GM21737 (cell line): ENCODE measurements at regions not wholly inside any gene's neighbourhood (a gene's known extent, or its start where the extent isn't known, plus 50 kb on each side); places are given as distances from the start of the nearest gene placed in this dataset.
"Not testable (repeated sequence)": the region's sequence is repeated elsewhere in the genome, so short reads cannot be mapped to it uniquely, and the experiment has no call there.

Experiments used
- ATAC-seq: cut with Tn5 transposase; IDR thresholded peaks from one replicate; pipeline ENCODE4 v1.9.1; 2021; ENCODE audit warnings: mild to moderate bottlenecking, moderate library complexity; ENCODE audit not compliant: unreplicated experiment

GRCh38 chr18:78807668-78808067, 171.9 kb upstream of the SALL3 start:
- no peak for ATAC-seq

DNA sequence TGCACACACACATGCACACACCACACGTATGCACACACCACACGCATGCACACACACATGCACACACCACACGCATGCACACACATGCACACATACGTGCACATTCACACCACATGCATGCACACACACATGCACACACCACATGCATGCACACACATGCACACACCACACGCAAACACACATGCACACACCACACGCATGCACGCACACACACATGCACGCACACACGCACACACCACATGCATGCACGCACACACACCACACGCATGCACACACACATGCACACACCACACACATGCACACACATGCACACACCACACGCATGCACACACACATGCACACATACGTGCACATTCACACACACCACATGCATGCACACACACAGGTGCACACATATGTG, 169.8 kb upstream of the SALL3 start:
- no peak for ATAC-seq

- ATAC-seq: no peak
These were observed 168.9 kb upstream of the SALL3 start for GRCh38 chr18:78810706-78811105.

DNA sequence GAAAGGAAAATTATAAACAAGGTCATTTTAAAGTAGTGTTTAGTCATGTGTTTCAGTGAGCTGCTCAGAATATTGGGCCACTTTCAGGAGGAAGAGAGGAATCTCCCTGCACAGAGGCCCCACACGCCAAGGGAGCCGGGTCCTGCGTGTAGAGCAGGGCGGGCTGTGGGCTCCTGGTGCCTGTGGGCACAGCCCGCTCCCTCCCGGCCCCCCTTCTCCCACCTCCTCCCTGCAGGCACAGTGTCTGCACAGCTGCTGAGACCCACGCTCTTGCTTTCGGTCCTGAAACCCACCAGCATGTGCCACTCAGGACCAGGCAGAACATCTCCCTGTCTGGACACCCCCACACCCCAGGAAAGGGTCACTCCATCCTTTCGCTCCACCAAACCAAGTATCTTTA, 167.6 kb upstream of the SALL3 start:
- ATAC-seq: no peak

DNA sequence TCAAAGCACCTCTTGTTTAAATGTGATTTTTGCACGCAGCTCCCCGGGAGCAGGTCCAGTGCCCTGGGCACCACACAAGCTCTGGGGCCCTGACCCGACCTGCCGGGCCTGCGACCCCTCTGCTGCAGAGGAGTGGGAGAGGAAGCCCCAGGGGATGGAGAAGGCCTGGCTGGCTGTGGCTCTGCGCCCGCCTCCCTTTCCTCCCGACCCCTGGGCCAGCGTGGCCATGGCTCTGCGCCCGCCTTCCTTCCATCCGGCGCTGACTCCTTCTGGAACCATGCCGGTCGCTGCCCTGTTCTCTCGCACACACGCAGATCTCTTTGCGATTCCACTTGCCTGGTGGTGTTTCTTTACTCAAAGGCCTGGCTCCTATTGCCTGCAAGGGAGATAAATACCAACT, 166.5 kb upstream of the SALL3 start:
- no peak for ATAC-seq

GRCh38 chr18:78813936-78814710, 165.5 kb upstream of the SALL3 start:
- no peak for ATAC-seq

DNA sequence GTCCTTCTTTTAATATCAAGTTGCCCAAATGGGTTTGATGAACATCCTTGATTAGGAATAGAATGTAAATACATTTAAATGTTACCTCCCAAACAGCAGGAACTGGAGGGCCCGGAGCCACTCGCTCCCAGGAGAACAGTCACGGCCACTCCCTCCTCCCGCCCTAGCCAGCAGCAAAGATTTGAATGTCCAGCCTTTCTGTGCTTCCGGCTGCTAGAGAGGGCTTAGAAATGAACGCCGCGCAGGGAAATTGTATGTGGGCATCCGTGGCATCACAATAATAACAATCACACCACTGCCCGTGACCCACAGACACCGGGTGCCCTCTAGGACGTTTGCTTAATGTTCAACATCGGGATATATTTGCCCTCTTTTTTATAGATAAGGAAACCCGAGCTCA, 164.9 kb upstream of the SALL3 start:
- no peak for ATAC-seq

GRCh38 chr18:78816114-78816513, 163.5 kb upstream of the SALL3 start:
- ATAC-seq: no peak

- ATAC-seq: no peak
These were observed 162.7 kb upstream of the SALL3 start for GRCh38 chr18:78816916-78817315.

DNA sequence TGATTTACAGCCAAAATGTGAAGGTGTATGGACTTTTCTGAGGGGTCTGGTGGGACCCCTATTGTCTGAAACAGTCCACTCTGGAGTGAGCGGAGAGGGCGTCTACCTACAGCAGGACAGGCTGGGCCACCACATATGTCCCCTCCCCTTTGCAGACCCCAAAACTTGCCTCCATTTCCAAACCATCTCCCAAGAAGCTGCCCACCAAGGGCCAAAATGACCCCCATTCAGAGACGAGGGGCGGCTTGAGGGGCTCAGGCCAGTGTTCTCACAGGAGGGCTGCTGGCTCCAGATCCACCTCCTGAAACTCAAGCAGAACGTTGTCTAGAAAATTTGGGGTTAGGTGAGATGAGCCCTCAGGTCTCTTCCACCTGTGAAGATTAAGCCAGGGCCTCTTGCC, 161.1 kb upstream of the SALL3 start:
- no peak for ATAC-seq

DNA sequence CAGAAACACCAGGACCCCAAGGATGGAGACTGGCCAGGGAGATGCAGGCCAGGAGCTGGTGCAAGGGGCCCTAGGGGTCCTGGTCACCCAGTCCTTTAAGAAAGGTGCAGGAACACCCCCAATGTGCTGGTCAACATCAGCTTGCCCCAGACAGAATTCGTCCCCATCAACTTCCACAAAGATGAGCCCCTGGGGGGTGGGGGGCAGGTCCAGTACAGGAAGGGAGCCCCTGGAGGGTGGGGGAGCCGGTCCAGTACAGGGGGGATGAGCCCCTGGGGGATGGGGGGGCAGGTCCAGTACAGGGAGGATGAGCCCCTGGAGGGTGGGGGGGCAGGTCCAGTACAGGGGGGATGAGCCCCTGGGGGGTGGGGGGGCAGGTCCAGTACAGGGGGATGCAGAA, 160.7 kb upstream of the SALL3 start:
- no peak for ATAC-seq

- no peak for ATAC-seq
These were observed 159.3 kb upstream of the SALL3 start for GRCh38 chr18:78820161-78820834.

- ATAC-seq: no peak
These were observed 158.2 kb upstream of the SALL3 start for GRCh38 chr18:78821396-78821795.

GRCh38 chr18:78822171-78822948, 157.3 kb upstream of the SALL3 start:
- ATAC-seq: no peak

DNA sequence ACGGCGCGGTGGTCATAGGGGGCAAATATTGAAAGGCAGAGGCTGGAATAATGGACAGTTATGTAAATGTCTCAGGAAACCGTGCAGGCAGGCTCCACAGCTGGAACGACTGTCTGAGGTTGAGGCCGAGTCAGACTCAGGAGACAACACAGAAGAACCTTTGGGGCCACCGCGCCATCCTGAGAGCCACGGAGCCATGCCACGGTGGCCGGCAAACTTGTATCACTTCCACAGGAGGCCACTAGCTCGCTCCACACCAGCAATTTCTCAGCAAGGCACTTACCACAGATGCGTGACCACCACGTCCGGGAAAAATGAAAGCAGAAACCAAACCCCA, 156.7 kb upstream of the SALL3 start:
- no peak for ATAC-seq

DNA sequence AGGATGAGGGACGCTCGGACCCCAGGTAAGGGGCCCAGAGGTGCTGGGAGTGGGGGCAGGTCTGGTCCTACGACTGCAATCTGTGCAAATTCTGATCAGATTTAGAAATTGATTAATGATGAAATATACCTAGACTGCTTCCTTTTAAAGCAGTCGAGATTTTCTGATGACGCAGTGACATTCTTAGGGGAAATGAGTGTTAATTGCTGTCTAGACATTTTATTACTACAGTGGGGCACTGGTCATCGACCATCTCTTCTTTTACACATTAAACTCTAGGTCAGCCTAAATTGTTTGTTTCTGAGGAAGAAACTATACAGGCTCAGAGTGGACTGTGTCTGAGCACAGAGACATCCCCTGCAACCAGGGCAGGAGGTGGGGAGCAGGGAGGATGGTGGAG, 154.4 kb upstream of the SALL3 start:
- ATAC-seq: no peak

DNA sequence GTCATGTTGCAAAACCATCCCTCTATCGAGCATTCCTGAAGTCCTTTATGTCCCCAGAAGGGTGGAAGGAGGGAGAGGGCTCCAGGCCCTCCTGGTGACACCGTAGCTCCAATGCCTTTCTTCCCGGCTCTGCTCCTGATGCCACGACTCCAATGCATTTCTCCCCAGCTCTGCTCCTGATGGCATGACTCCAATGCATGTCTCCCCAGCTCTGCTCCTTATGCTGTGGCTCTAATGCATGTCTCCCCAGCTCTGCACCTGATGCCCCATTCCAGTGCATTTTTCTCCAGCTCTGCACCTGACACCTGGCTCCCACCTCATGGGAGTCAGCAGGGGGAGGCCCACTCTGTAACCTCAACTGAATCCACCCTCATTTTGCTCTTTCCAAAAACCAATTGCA, 153.0 kb upstream of the SALL3 start:
- no peak for ATAC-seq

GRCh38 chr18:78827141-78827540, 152.5 kb upstream of the SALL3 start:
- no peak for ATAC-seq

GRCh38 chr18:78828131-78828530, 151.5 kb upstream of the SALL3 start:
- ATAC-seq: no peak

GRCh38 chr18:78829026-78829425, 150.6 kb upstream of the SALL3 start:
- not testable (repeated sequence) for ATAC-seq

DNA sequence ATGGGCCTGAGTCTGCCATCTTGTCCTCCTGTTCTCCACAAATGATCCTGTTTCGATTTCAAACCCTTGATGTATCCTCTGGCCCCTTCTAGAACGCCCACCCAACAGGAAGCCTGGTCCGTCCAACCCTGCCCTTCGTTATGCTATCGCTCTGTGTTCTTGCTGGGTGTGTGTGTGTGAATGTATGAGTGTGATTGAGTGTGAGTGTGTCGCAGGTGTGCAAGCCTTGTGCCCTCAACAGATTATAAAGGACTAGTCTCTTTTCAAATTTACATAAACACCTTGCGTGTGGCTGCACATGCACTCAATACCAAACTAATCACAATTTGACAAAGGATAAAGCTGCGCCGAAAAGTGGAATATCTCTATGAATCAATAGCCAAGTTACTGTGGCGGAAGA, 149.5 kb upstream of the SALL3 start:
- ATAC-seq: no peak

- no peak for ATAC-seq
These were observed 148.8 kb upstream of the SALL3 start for GRCh38 chr18:78830826-78831225.
